IMR-90 (cell line): ENCODE measurements at regions not wholly inside any gene's neighbourhood (a gene's known extent, or its start where the extent isn't known, plus 50 kb on each side); places are given as distances from the start of the nearest gene placed in this dataset.

Source experiments
- CEBPB ChIP-seq: IDR thresholded peaks from 2 replicates; pipeline ENCODE4 v1.6.1; 2012; ENCODE audit warnings: low read depth, low read length, improper control_type of control experiment
- CTCF ChIP-seq: conservative IDR thresholded peaks from 2 replicates; pipeline ENCODE4 v1.5.1; 2012; ENCODE audit warnings: mild to moderate bottlenecking, low read depth, low read length, improper control_type of control experiment
- RCOR1 ChIP-seq: IDR thresholded peaks from 2 replicates; pipeline ENCODE4 v1.6.1; 2012; ENCODE audit warnings: mild to moderate bottlenecking, low read length, improper control_type of control experiment; ENCODE audit not compliant: insufficient replicate concordance

- no peak for TF ChIP-seq CEBPB
- no peak for TF ChIP-seq CTCF
- no peak for TF ChIP-seq RCOR1
These were observed 350.8 kb downstream of the RPL10L start for GRCh38 chr14:46300765-46301164.
